ENCODE measurements at regions not wholly inside any gene's neighbourhood (a gene's known extent, or its start where the extent isn't known, plus 50 kb on each side); places are given as distances from the start of the nearest gene placed in this dataset.

- Histone ChIP-seq H3K4me3 (ENCODE audit: insufficient read depth, low read depth, low read length) (no peak overlapping the region), H3K4me1 (ENCODE audit: control insufficient read depth, insufficient read depth, low read length) (no peaks in the 10 kb centered on the region), H3K27ac (ENCODE audit: insufficient read depth, low read depth, low read length, poor library complexity, severe bottlenecking) (no peak overlapping the region), H3K27me3 (ENCODE audit: control insufficient read depth, insufficient read depth, low read length, poor library complexity, severe bottlenecking) (no peaks in the 10 kb centered on the region), H3K36me3 (ENCODE audit: control insufficient read depth, insufficient read depth, low read length) (no peaks in the 10 kb centered on the region), H3K9me3 (ENCODE audit: control insufficient read depth, low read length) (no peaks in the 10 kb centered on the region)
- 93 to 94% methylated on average over 2 of the region's 2 CpGs for WGBS, 2 experiments
Observed at GRCh38 chr6:17182961-17183360, 81.1 kb downstream of the STMND1 start.

GRCh38 chr6:17186925-17187324 lies 85.1 kb downstream of the STMND1 start:
- WGBS, 2 experiments, result no CpG with 5 or more reads among the region's 1 CpG
- Histone ChIP-seq H3K27me3 (ENCODE audit: control insufficient read depth, insufficient read depth, low read length, poor library complexity, severe bottlenecking) (no peaks in the 10 kb centered on the region), H3K9me3 (ENCODE audit: control insufficient read depth, low read length) (no peaks in the 10 kb centered on the region), H3K4me3 (ENCODE audit: insufficient read depth, low read depth, low read length) (no peak overlapping the region), H3K36me3 (ENCODE audit: control insufficient read depth, insufficient read depth, low read length) (no peaks in the 10 kb centered on the region), H3K4me1 (ENCODE audit: control insufficient read depth, insufficient read depth, low read length) (no peaks in the 10 kb centered on the region), H3K27ac (ENCODE audit: insufficient read depth, low read depth, low read length, poor library complexity, severe bottlenecking) (no peak overlapping the region)

- no peak overlapping the region for H3K4me3 ChIP-seq (ENCODE audit: insufficient read depth, low read depth, low read length)
- WGBS, 2 experiments, result 89 to 97% methylated on average over 3 of the region's 3 CpGs
- H3K9me3 ChIP-seq (ENCODE audit: control insufficient read depth, low read length), result no peaks in the 10 kb centered on the region
- no peaks in the 10 kb centered on the region for H3K4me1 ChIP-seq (ENCODE audit: control insufficient read depth, insufficient read depth, low read length)
- H3K27me3 ChIP-seq (ENCODE audit: control insufficient read depth, insufficient read depth, low read length, poor library complexity, severe bottlenecking), result no peaks in the 10 kb centered on the region
- H3K27ac ChIP-seq (ENCODE audit: insufficient read depth, low read depth, low read length, poor library complexity, severe bottlenecking), result no peak overlapping the region
- H3K36me3 ChIP-seq (ENCODE audit: control insufficient read depth, insufficient read depth, low read length), result no peaks in the 10 kb centered on the region
Observed at GRCh38 chr6:17193106-17193775, 87.9 kb upstream of the RBM24 start.

DNA sequence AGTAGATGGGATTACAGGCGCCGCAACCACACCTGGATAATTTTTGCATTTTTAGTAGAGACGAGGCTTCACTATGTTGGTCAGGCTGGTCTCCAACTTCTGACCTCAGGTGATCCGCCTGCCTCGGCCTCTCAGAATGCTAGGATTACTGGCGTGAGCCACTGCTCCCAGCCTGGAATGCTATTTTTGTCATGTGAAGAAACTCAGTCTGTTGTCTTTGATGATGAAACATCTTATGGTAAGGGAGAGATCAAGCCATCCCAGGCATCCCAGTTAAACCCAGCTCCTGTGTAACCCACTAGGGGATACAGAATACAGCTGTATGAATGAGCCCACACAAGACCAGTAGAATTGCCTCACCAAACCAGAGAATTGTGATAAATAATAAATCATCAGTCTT lies 83.6 kb upstream of the RBM24 start:
- Histone ChIP-seq H3K9me3 (ENCODE audit: control insufficient read depth, low read length) (no peaks in the 10 kb centered on the region), H3K27me3 (ENCODE audit: control insufficient read depth, insufficient read depth, low read length, poor library complexity, severe bottlenecking) (no peaks in the 10 kb centered on the region), H3K4me3 (ENCODE audit: insufficient read depth, low read depth, low read length) (no peak overlapping the region), H3K4me1 (ENCODE audit: control insufficient read depth, insufficient read depth, low read length) (no peaks in the 10 kb centered on the region), H3K27ac (ENCODE audit: insufficient read depth, low read depth, low read length, poor library complexity, severe bottlenecking) (no peak overlapping the region), H3K36me3 (ENCODE audit: control insufficient read depth, insufficient read depth, low read length) (no peaks in the 10 kb centered on the region)
- 94 to 96% methylated on average over 6 of the region's 6 CpGs for WGBS, 2 experiments

DNA sequence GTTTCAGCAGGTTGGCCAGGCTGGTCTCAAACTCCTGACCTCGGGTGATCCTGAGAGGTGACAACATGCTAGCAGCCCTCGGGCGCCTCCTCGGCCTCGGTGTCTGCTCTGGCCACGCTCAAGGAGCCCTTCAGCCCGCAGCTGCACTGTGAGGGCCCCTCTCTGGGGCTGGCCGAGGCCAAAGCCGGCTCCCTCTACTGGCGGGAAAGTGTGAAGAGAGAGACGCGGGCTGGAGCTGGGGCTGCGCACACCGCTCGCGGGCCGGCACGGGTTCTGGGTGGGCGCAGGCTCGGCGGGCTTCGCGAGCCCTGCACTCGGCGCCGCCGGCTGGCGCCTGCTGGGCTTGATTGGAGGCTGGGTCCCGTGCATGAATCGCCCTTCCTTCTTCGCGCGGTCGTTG lies 80.8 kb upstream of the RBM24 start:
- Histone ChIP-seq H3K36me3 (ENCODE audit: control insufficient read depth, insufficient read depth, low read length) (no peaks in the 10 kb centered on the region), H3K9me3 (ENCODE audit: control insufficient read depth, low read length) (no peaks in the 10 kb centered on the region), H3K4me1 (ENCODE audit: control insufficient read depth, insufficient read depth, low read length) (no peaks in the 10 kb centered on the region), H3K27me3 (ENCODE audit: control insufficient read depth, insufficient read depth, low read length, poor library complexity, severe bottlenecking) (no peaks in the 10 kb centered on the region), H3K4me3 (ENCODE audit: insufficient read depth, low read depth, low read length) (no peak overlapping the region), H3K27ac (ENCODE audit: insufficient read depth, low read depth, low read length, poor library complexity, severe bottlenecking) (no peak overlapping the region)
- 79 to 82% methylated on average over 34 of the region's 34 CpGs for WGBS, 2 experiments

- WGBS, 2 experiments, result 81 to 85% methylated on average over 7 of the region's 7 CpGs
- no peaks in the 10 kb centered on the region for H3K27me3 ChIP-seq (ENCODE audit: control insufficient read depth, insufficient read depth, low read length, poor library complexity, severe bottlenecking)
- H3K36me3 ChIP-seq (ENCODE audit: control insufficient read depth, insufficient read depth, low read length), result no peaks in the 10 kb centered on the region
- H3K9me3 ChIP-seq (ENCODE audit: control insufficient read depth, low read length), result peaks cover 2% of the 10 kb centered on the region
- H3K4me1 ChIP-seq (ENCODE audit: control insufficient read depth, insufficient read depth, low read length), result no peaks in the 10 kb centered on the region
- H3K27ac ChIP-seq (ENCODE audit: insufficient read depth, low read depth, low read length, poor library complexity, severe bottlenecking), result no peak overlapping the region
- H3K4me3 ChIP-seq (ENCODE audit: insufficient read depth, low read depth, low read length), result no peak overlapping the region
Observed at GRCh38 chr6:17202526-17202925, 78.6 kb upstream of the RBM24 start.

DNA sequence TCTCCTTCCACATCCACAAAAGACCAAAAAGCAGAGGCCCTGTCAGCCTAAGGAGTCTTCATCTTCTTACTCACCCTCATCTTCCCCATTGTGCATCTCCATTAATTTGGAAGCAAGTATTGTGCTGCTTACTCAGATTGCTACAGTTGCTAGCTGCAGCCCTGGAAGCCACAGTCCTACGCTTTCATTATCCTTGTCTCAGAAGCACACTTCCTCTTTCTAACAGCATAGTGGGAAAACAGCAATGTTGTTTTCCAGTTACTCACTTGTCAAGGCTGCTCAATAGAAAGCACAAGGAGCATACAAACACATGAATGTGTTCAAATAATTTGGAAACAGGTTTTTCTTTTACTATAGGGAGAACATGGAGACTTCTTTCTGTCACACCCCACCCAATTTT lies 76.6 kb upstream of the RBM24 start:
- H3K36me3 ChIP-seq (ENCODE audit: control insufficient read depth, insufficient read depth, low read length), result no peaks in the 10 kb centered on the region
- 90 to 100% methylated on average over 1 of the region's 1 CpG for WGBS, 2 experiments
- no peaks in the 10 kb centered on the region for H3K27me3 ChIP-seq (ENCODE audit: control insufficient read depth, insufficient read depth, low read length, poor library complexity, severe bottlenecking)
- peaks cover 2% of the 10 kb centered on the region for H3K9me3 ChIP-seq (ENCODE audit: control insufficient read depth, low read length)
- H3K27ac ChIP-seq (ENCODE audit: insufficient read depth, low read depth, low read length, poor library complexity, severe bottlenecking), result no peak overlapping the region
- H3K4me1 ChIP-seq (ENCODE audit: control insufficient read depth, insufficient read depth, low read length), result no peaks in the 10 kb centered on the region
- H3K4me3 ChIP-seq (ENCODE audit: insufficient read depth, low read depth, low read length), result no peak overlapping the region

- Histone ChIP-seq H3K9me3 (ENCODE audit: control insufficient read depth, low read length) (peaks cover 2% of the 10 kb centered on the region), H3K4me3 (ENCODE audit: insufficient read depth, low read depth, low read length) (no peak overlapping the region)
- WGBS, 2 experiments, result 97 to 98% methylated on average over 22 of the region's 22 CpGs
Observed at GRCh38 chr6:17206566-17207072, 74.5 kb upstream of the RBM24 start.

GRCh38 chr6:17207281-17207680 lies 73.9 kb upstream of the RBM24 start:
- Histone ChIP-seq H3K4me3 (ENCODE audit: insufficient read depth, low read depth, low read length) (no peak overlapping the region), H3K4me1 (ENCODE audit: control insufficient read depth, insufficient read depth, low read length) (peaks cover 3% of the 10 kb centered on the region), H3K9me3 (ENCODE audit: control insufficient read depth, low read length) (peaks cover 2% of the 10 kb centered on the region), H3K27me3 (ENCODE audit: control insufficient read depth, insufficient read depth, low read length, poor library complexity, severe bottlenecking) (no peaks in the 10 kb centered on the region), H3K27ac (ENCODE audit: insufficient read depth, low read depth, low read length, poor library complexity, severe bottlenecking) (no peak overlapping the region), H3K36me3 (ENCODE audit: control insufficient read depth, insufficient read depth, low read length) (no peaks in the 10 kb centered on the region)
- 93 to 100% methylated on average over 2 of the region's 2 CpGs for WGBS, 2 experiments

More at GRCh38 chr6:17206566-17207072, 74.5 kb upstream of the RBM24 start:
- H3K27ac ChIP-seq (ENCODE audit: insufficient read depth, low read depth, low read length, poor library complexity, severe bottlenecking), result no peak overlapping the region
- no peaks in the 10 kb centered on the region for H3K27me3 ChIP-seq (ENCODE audit: control insufficient read depth, insufficient read depth, low read length, poor library complexity, severe bottlenecking)
- no peaks in the 10 kb centered on the region for H3K36me3 ChIP-seq (ENCODE audit: control insufficient read depth, insufficient read depth, low read length)
- no peaks in the 10 kb centered on the region for H3K4me1 ChIP-seq (ENCODE audit: control insufficient read depth, insufficient read depth, low read length)

DNA sequence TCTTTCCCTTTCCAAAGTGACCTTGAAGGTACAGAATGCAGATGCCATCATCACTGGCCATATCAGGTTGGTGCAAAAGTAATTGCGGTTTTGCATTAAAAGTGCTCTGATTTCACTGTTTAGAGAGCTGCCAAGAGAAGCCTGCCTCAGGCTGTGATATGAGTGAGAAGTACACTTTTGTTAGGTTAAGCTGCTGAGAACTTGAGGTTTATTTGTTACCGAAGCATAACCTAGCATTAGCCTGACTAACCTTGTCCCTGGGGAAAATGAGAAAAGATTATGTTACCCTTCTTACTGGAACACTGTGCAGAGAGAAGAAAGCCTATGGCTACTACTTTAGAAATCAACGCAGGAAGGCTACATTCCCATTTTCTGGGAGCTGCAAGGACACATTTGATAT lies 70.5 kb upstream of the RBM24 start:
- WGBS, 2 experiments, result 92 to 93% methylated on average over 3 of the region's 3 CpGs
- Histone ChIP-seq H3K27ac (ENCODE audit: insufficient read depth, low read depth, low read length, poor library complexity, severe bottlenecking) (no peak overlapping the region), H3K36me3 (ENCODE audit: control insufficient read depth, insufficient read depth, low read length) (no peaks in the 10 kb centered on the region)

More for the DNA sequence above, 70.5 kb upstream of the RBM24 start:
- peaks cover 15% of the 10 kb centered on the region for H3K4me1 ChIP-seq (ENCODE audit: control insufficient read depth, insufficient read depth, low read length)
- H3K4me3 ChIP-seq (ENCODE audit: insufficient read depth, low read depth, low read length), result no peak overlapping the region
- H3K27me3 ChIP-seq (ENCODE audit: control insufficient read depth, insufficient read depth, low read length, poor library complexity, severe bottlenecking), result no peaks in the 10 kb centered on the region
- peaks cover 3% of the 10 kb centered on the region for H3K9me3 ChIP-seq (ENCODE audit: control insufficient read depth, low read length)
